ENCODE measurements at regions not wholly inside any gene's neighbourhood (a gene's known extent, or its start where the extent isn't known, plus 50 kb on each side); places are given as distances from the start of the nearest gene placed in this dataset.

DNA sequence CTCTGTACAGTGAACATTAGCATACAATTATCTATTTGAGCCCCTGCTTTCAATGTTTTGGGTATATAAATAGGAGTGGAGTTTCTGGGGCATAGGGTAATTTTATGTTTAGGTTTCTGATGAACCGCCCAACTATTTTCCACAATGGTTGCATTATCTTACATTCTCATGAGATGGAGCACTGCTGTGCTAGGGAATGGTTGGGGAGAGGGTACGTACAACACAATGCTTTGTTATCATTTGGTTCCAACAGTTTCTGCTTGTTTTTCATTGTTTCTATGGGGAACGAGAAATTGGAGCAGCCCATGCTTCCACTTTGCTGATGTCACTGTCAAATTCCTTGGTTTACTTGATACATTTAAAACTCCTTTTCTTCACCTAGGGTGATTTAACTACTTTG lies 1115.3 kb downstream of the REEP3 start:
- TF ChIP-seq STAT1 (IDR thresholded peaks at IDR 0.05; ENCODE audit: unreplicated experiment) (no peak), EZH2 (IDR thresholded peaks at IDR 0.05; ENCODE audit: low read depth, unreplicated experiment) (no peak), NANOG (IDR thresholded peaks at IDR 0.05; ENCODE audit: borderline replicate concordance) (no peak), ZNF114 (CRISPR knock-in tag; IDR thresholded peaks at IDR 0.05) (no peak), EZH2phosphoT487 (IDR thresholded peaks at IDR 0.05; ENCODE audit: unreplicated experiment) (no peak), JUNB (IDR thresholded peaks at IDR 0.05; ENCODE audit: unreplicated experiment) (no peak), POLR2AphosphoS5 (IDR thresholded peaks at IDR 0.05; ENCODE audit: low read depth) (no peak)
- TF ChIP-seq, protein P1, sequence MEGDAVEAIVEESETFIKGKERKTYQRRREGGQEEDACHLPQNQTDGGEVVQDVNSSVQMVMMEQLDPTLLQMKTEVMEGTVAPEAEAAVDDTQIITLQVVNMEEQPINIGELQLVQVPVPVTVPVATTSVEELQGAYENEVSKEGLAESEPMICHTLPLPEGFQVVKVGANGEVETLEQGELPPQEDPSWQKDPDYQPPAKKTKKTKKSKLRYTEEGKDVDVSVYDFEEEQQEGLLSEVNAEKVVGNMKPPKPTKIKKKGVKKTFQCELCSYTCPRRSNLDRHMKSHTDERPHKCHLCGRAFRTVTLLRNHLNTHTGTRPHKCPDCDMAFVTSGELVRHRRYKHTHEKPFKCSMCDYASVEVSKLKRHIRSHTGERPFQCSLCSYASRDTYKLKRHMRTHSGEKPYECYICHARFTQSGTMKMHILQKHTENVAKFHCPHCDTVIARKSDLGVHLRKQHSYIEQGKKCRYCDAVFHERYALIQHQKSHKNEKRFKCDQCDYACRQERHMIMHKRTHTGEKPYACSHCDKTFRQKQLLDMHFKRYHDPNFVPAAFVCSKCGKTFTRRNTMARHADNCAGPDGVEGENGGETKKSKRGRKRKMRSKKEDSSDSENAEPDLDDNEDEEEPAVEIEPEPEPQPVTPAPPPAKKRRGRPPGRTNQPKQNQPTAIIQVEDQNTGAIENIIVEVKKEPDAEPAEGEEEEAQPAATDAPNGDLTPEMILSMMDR (conservative IDR thresholded peaks at IDR 0.05; ENCODE audit: low read depth in 2 of 2): no peak
- TF ChIP-seq, protein P2, sequence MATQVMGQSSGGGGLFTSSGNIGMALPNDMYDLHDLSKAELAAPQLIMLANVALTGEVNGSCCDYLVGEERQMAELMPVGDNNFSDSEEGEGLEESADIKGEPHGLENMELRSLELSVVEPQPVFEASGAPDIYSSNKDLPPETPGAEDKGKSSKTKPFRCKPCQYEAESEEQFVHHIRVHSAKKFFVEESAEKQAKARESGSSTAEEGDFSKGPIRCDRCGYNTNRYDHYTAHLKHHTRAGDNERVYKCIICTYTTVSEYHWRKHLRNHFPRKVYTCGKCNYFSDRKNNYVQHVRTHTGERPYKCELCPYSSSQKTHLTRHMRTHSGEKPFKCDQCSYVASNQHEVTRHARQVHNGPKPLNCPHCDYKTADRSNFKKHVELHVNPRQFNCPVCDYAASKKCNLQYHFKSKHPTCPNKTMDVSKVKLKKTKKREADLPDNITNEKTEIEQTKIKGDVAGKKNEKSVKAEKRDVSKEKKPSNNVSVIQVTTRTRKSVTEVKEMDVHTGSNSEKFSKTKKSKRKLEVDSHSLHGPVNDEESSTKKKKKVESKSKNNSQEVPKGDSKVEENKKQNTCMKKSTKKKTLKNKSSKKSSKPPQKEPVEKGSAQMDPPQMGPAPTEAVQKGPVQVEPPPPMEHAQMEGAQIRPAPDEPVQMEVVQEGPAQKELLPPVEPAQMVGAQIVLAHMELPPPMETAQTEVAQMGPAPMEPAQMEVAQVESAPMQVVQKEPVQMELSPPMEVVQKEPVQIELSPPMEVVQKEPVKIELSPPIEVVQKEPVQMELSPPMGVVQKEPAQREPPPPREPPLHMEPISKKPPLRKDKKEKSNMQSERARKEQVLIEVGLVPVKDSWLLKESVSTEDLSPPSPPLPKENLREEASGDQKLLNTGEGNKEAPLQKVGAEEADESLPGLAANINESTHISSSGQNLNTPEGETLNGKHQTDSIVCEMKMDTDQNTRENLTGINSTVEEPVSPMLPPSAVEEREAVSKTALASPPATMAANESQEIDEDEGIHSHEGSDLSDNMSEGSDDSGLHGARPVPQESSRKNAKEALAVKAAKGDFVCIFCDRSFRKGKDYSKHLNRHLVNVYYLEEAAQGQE (IDR thresholded peaks at IDR 0.05; ENCODE audit: unreplicated experiment): no peak
- TF ChIP-seq, protein P3, sequence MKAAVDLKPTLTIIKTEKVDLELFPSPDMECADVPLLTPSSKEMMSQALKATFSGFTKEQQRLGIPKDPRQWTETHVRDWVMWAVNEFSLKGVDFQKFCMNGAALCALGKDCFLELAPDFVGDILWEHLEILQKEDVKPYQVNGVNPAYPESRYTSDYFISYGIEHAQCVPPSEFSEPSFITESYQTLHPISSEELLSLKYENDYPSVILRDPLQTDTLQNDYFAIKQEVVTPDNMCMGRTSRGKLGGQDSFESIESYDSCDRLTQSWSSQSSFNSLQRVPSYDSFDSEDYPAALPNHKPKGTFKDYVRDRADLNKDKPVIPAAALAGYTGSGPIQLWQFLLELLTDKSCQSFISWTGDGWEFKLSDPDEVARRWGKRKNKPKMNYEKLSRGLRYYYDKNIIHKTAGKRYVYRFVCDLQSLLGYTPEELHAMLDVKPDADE (IDR thresholded peaks at IDR 0.05): no peak
